Endodermal cell (in vitro differentiated cells): ENCODE measurements at regions not wholly inside any gene's neighbourhood (a gene's known extent, or its start where the extent isn't known, plus 50 kb on each side); places are given as distances from the start of the nearest gene placed in this dataset.

Source experiments
- DNase-seq: peaks from one replicate; pipeline ENCODE4 v3.0.0-alpha.2; 2017
- H3K27ac ChIP-seq: 2 replicates; pipeline ENCODE4 v1.5.1; 2013; ENCODE audit warnings: mild to moderate bottlenecking, low read depth, low read length, moderate library complexity
- H3K27me3 ChIP-seq: 2 replicates; pipeline ENCODE4 v1.6.1; 2013; ENCODE audit warnings: mild to moderate bottlenecking, low read length, moderate library complexity; ENCODE audit not compliant: insufficient read depth, control insufficient read depth, poor library complexity, severe bottlenecking
- H3K36me3 ChIP-seq: 2 replicates; pipeline ENCODE4 v1.7.0; 2013; ENCODE audit warnings: mild to moderate bottlenecking, low read length, moderate library complexity; ENCODE audit not compliant: control insufficient read depth, insufficient read depth
- H3K4me1 ChIP-seq: one replicate; pipeline ENCODE4 v1.7.0; 2013; ENCODE audit warnings: low read length; ENCODE audit not compliant: control insufficient read depth, insufficient read depth
- H3K4me3 ChIP-seq: 2 replicates; pipeline ENCODE4 v1.5.1; 2013; ENCODE audit warnings: mild to moderate bottlenecking, low read length, moderate library complexity
- H3K9ac ChIP-seq: 2 replicates; pipeline ENCODE4 v1.6.1; 2013; ENCODE audit warnings: mild to moderate bottlenecking, low read length, moderate library complexity; ENCODE audit not compliant: poor library complexity, severe bottlenecking; ENCODE audit errors: extremely low read depth
- H3K9me3 ChIP-seq: 2 replicates; pipeline ENCODE4 v1.6.1; 2013; ENCODE audit warnings: mild to moderate bottlenecking, low read length, moderate library complexity; ENCODE audit not compliant: control insufficient read depth
- H3K27ac Mint-ChIP-seq: 2 replicates; pipeline ENCODE4 v1.8.0; 2020; ENCODE audit warnings: mixed read lengths
- H3K27me3 Mint-ChIP-seq: 2 replicates; pipeline ENCODE4 v1.8.0; 2021; ENCODE audit warnings: mild to moderate bottlenecking, mixed read lengths; ENCODE audit not compliant: insufficient read depth
- H3K36me3 Mint-ChIP-seq: 2 replicates; pipeline ENCODE4 v1.8.0; 2020; ENCODE audit warnings: low read depth, mixed read lengths
- H3K4me1 Mint-ChIP-seq: 2 replicates; pipeline ENCODE4 v1.8.0; 2020; ENCODE audit warnings: mixed read lengths
- H3K4me3 Mint-ChIP-seq: 2 replicates; pipeline ENCODE4 v1.8.0; 2020; ENCODE audit warnings: mild to moderate bottlenecking, moderate library complexity, mixed read lengths
- H3K9me3 Mint-ChIP-seq: 2 replicates; pipeline ENCODE4 v1.8.0; 2020; ENCODE audit warnings: mild to moderate bottlenecking, mixed read lengths
- CTCF ChIP-seq: fragments of 200-600 bp; sonication (generic); conservative IDR thresholded peaks from 2 replicates; pipeline ENCODE4 v1.5.0; 2021; ENCODE audit warnings: antibody characterized with exemption, mild to moderate bottlenecking
- WGBS, 2 experiments: methylation state at CpG; one replicate each; pipeline versions ENCODE4 v1.1.5 to v1.1.7; 2013; ENCODE audit warnings: missing lambda C conversion rate in 2 of 2, mixed read lengths in 1 of 2; ENCODE audit not compliant: insufficient coverage in 1 of 2, insufficient read length in 1 of 2; 5-methylcytosine and 5-hydroxymethylcytosine counted together

GRCh38 chr6:44542401-44543116, 155.1 kb downstream of the CDC5L start:
- 39 to 43% methylated on average over 15 to 20 of the region's 21 CpGs for WGBS, 2 experiments
- no peak for TF ChIP-seq CTCF
- Mint-ChIP-seq H3K27ac (peak overlapping the region; percentile 94), H3K4me1 (peaks cover 29% of the 10 kb centered on the region), H3K27me3 (no peaks in the 10 kb centered on the region), H3K4me3 (peak overlapping the region; percentile 24), H3K36me3 (peaks cover 3% of the 10 kb centered on the region), H3K9me3 (no peaks in the 10 kb centered on the region)
- Histone ChIP-seq H3K4me1 (peaks cover 6% of the 10 kb centered on the region), H3K9ac (no peak overlapping the region), H3K4me3 (peak overlapping the region; percentile 41), H3K27ac (peak overlapping the region; percentile 92), H3K36me3 (no peaks in the 10 kb centered on the region), H3K27me3 (no peaks in the 10 kb centered on the region), H3K9me3 (peaks cover 16% of the 10 kb centered on the region)
- DNase-seq, result peak; percentile 84

GRCh38 chr6:44543664-44544063, 156.2 kb downstream of the CDC5L start:
- Histone ChIP-seq H3K27me3 (no peaks in the 10 kb centered on the region), H3K4me1 (peaks cover 6% of the 10 kb centered on the region), H3K36me3 (no peaks in the 10 kb centered on the region), H3K27ac (no peak overlapping the region), H3K9me3 (peaks cover 16% of the 10 kb centered on the region), H3K9ac (no peak overlapping the region), H3K4me3 (no peak overlapping the region)
- Mint-ChIP-seq H3K4me3 (no peak overlapping the region), H3K9me3 (no peaks in the 10 kb centered on the region), H3K27me3 (no peaks in the 10 kb centered on the region), H3K36me3 (peaks cover 3% of the 10 kb centered on the region), H3K27ac (no peak overlapping the region), H3K4me1 (peaks cover 29% of the 10 kb centered on the region)
- 96 to 100% methylated on average over 1 to 2 of the region's 3 CpGs for WGBS, 2 experiments
- no peak for TF ChIP-seq CTCF
- peak; percentile 39 for DNase-seq

GRCh38 chr6:44545224-44545623, 157.7 kb downstream of the CDC5L start:
- H3K36me3 Mint-ChIP-seq, result peaks cover 3% of the 10 kb centered on the region
- no peak overlapping the region for H3K4me3 Mint-ChIP-seq

More at GRCh38 chr6:44545224-44545623, 157.7 kb downstream of the CDC5L start:
- Histone ChIP-seq H3K27me3 (no peaks in the 10 kb centered on the region), H3K4me1 (peaks cover 6% of the 10 kb centered on the region), H3K9ac (no peak overlapping the region), H3K4me3 (no peak overlapping the region), H3K27ac (no peak overlapping the region), H3K36me3 (no peaks in the 10 kb centered on the region), H3K9me3 (peaks cover 15% of the 10 kb centered on the region)
- peaks cover 5% of the 10 kb centered on the region for H3K27me3 Mint-ChIP-seq
- no peak overlapping the region for H3K27ac Mint-ChIP-seq
- WGBS, 2 experiments, result 92 to 100% methylated on average over 1 of the region's 1 CpG
- DNase-seq, result peak; percentile 36
- H3K9me3 Mint-ChIP-seq, result no peaks in the 10 kb centered on the region
- no peak for TF ChIP-seq CTCF
- H3K4me1 Mint-ChIP-seq, result peaks cover 29% of the 10 kb centered on the region
